CD14-positive monocyte (primary cell): ENCODE measurements at regions not wholly inside any gene's neighbourhood (a gene's known extent, or its start where the extent isn't known, plus 50 kb on each side); places are given as distances from the start of the nearest gene placed in this dataset.

Source experiments
- DNase-seq, 3 donors: peaks; one replicate each; pipeline ENCODE4 v3.0.0-alpha.2; 2011 to 2022
- H2AFZ ChIP-seq: 2 replicates; pipeline ENCODE4 v1.6.0; 2012; ENCODE audit warnings: mild to moderate bottlenecking, low read depth, low read length, inconsistent platforms; ENCODE audit not compliant: insufficient read depth, poor library complexity, severe bottlenecking
- H3K27ac ChIP-seq, 2 donors: 1 replicate in 1 of 2; 2 replicates in 1 of 2; pipeline ENCODE4 v1.5.1; 2012 to 2013; ENCODE audit warnings: low read length in 2 of 2, control low read depth in 1 of 2, inconsistent platforms in 1 of 2, low read depth in 1 of 2, mild to moderate bottlenecking in 1 of 2
- H3K27me3 ChIP-seq, 2 donors: one replicate each; pipeline versions ENCODE4 v1.6.0 to v1.6.1; 2011 to 2013; ENCODE audit warnings: low read length in 2 of 2; ENCODE audit not compliant: control insufficient read depth in 2 of 2, insufficient read depth in 2 of 2
- H3K36me3 ChIP-seq, 2 donors: replicated peaks in 1 of 2; 1 replicate in 1 of 2; 2 replicates in 1 of 2; pipeline versions ENCODE4 v1.5.1 to v1.6.1; 2012 to 2013; ENCODE audit warnings: low read length in 2 of 2, control low read depth in 1 of 2, inconsistent platforms in 1 of 2, mild to moderate bottlenecking in 1 of 2; ENCODE audit not compliant: insufficient read depth in 2 of 2, control insufficient read depth in 1 of 2
- H3K4me1 ChIP-seq, 2 donors: 1 replicate in 1 of 2; 2 replicates in 1 of 2; pipeline versions ENCODE4 v1.5.1 to v1.6.1; 2012 to 2013; ENCODE audit warnings: low read length in 2 of 2, control low read depth in 1 of 2, inconsistent platforms in 1 of 2, mild to moderate bottlenecking in 1 of 2, moderate library complexity in 1 of 2; ENCODE audit not compliant: insufficient read depth in 2 of 2, control insufficient read depth in 1 of 2
- H3K4me2 ChIP-seq: replicated peaks from 2 replicates; pipeline ENCODE3; 2012; ENCODE audit warnings: low read length, moderate library complexity, mild to moderate bottlenecking; ENCODE audit not compliant: poor library complexity, severe bottlenecking; ENCODE audit errors: extremely low read depth
- H3K4me3 ChIP-seq, 3 experiments: fragments of 200-600 bp in 1 of 3; sonication (generic) in 1 of 3; replicated peaks in 1 of 3; 1 replicate in 2 of 3; 2 replicates in 1 of 3; pipeline ENCODE4 v1.5.1; 2011 to 2013; ENCODE audit warnings: low read length in 3 of 3, mild to moderate bottlenecking in 3 of 3, control low read depth in 2 of 3, low read depth in 2 of 3, inconsistent platforms in 1 of 3, moderate library complexity in 1 of 3
- H3K79me2 ChIP-seq: 2 replicates; pipeline ENCODE4 v1.6.0; 2012; ENCODE audit warnings: mild to moderate bottlenecking, control low read depth, inconsistent platforms, low read length, moderate library complexity; ENCODE audit not compliant: insufficient read depth
- H3K9ac ChIP-seq: 2 replicates; pipeline ENCODE4 v1.6.0; 2017; ENCODE audit warnings: low read length, mild to moderate bottlenecking; ENCODE audit not compliant: insufficient read depth, poor library complexity, severe bottlenecking
- H3K9me3 ChIP-seq, 2 donors: replicated peaks in 1 of 2; 1 replicate in 1 of 2; 2 replicates in 1 of 2; pipeline versions ENCODE4 v1.5.1 to v1.6.1; 2012 to 2013; ENCODE audit warnings: low read length in 2 of 2, control low read depth in 1 of 2; ENCODE audit not compliant: control insufficient read depth in 1 of 2, insufficient read depth in 1 of 2
- H4K20me1 ChIP-seq: 2 replicates; pipeline ENCODE4 v1.6.0; 2012; ENCODE audit warnings: mild to moderate bottlenecking, low read length, control low read depth, moderate library complexity; ENCODE audit not compliant: insufficient read depth
- H3K27ac Mint-ChIP-seq, 7 donors: one replicate each; pipeline ENCODE4 v1.8.0; 2020; ENCODE audit warnings: mild to moderate bottlenecking in 7 of 7, mixed read lengths in 7 of 7, moderate library complexity in 6 of 7, inconsistent platforms in 2 of 7
- H3K27me3 Mint-ChIP-seq, 3 donors: one replicate each; pipeline ENCODE4 v1.8.0; 2021 to 2022; ENCODE audit warnings: low read depth in 3 of 3, mild to moderate bottlenecking in 3 of 3, mixed read lengths in 3 of 3, moderate library complexity in 3 of 3, inconsistent platforms in 1 of 3
- H3K36me3 Mint-ChIP-seq, 2 donors: one replicate each; pipeline ENCODE4 v1.8.0; 2020; ENCODE audit warnings: mixed read lengths in 2 of 2, inconsistent platforms in 1 of 2, mild to moderate bottlenecking in 1 of 2
- H3K4me1 Mint-ChIP-seq: one replicate; pipeline ENCODE4 v1.8.0; 2020; ENCODE audit warnings: mild to moderate bottlenecking, mixed read lengths
- H3K4me3 Mint-ChIP-seq, 2 donors: one replicate each; pipeline ENCODE4 v1.8.0; 2020; ENCODE audit warnings: mild to moderate bottlenecking in 2 of 2, mixed read lengths in 2 of 2, moderate library complexity in 1 of 2
- H3K9me3 Mint-ChIP-seq, 7 donors: one replicate each; pipeline ENCODE4 v1.8.0; 2020 to 2022; ENCODE audit warnings: mixed read lengths in 7 of 7, mild to moderate bottlenecking in 6 of 7, moderate library complexity in 6 of 7, inconsistent platforms in 2 of 7
- CTCF ChIP-seq: fragments of 200-600 bp; IDR thresholded peaks from one replicate; pipeline ENCODE4 v1.8.0; 2022; ENCODE audit warnings: antibody characterized with exemption, mild to moderate bottlenecking
- WGBS: methylation state at CpG from one replicate; pipeline ENCODE4 v1.1.5; 2013; ENCODE audit warnings: missing lambda C conversion rate; ENCODE audit not compliant: insufficient coverage; 5-methylcytosine and 5-hydroxymethylcytosine counted together
- intact Hi-C, 2 donors: fragments of 100-400 bp; cut with micrococcal nuclease; formaldehyde crosslinking; loops; one replicate each; pipeline versions ENCODE4 v1.15.0 to v1.15.1; 2023

GRCh38 chr19:23558541-23558940 lies 128.5 kb downstream of the ZNF675 start:
- Histone ChIP-seq H3K4me1 (no peaks in the 10 kb centered on the region), H3K36me3 (no peaks in the 10 kb centered on the region), H3K9me3 (peaks cover 55 to 92% of the 10 kb centered on the region in 2 donors), H3K27me3 (no peaks in the 10 kb centered on the region), H3K4me2 (no peak overlapping the region), H3K9ac (no peak overlapping the region), H2AFZ (no peak overlapping the region), H3K4me3 (no peak overlapping the region), H3K79me2 (no peaks in the 10 kb centered on the region), H4K20me1 (no peaks in the 10 kb centered on the region), H3K27ac (no peak overlapping the region)
- H3K27ac Mint-ChIP-seq, result no peak overlapping the region
- no peaks in the 10 kb centered on the region for H3K4me1 Mint-ChIP-seq
- DNase-seq, result no peak
- no peak overlapping the region for H3K4me3 Mint-ChIP-seq
- intact Hi-C loops, result no loop called here
- no peaks in the 10 kb centered on the region for H3K36me3 Mint-ChIP-seq
- peaks cover 0 to 4% (median 2%) of the 10 kb centered on the region in 3 donors for H3K27me3 Mint-ChIP-seq
- peaks cover 13 to 58% (median 43%) of the 10 kb centered on the region in 7 donors for H3K9me3 Mint-ChIP-seq
- no CpG with 5 or more reads among the region's 4 CpGs for WGBS
- TF ChIP-seq CTCF, result no peak

GRCh38 chr19:23557381-23557780 lies 129.6 kb downstream of the ZNF675 start:
- no peaks in the 10 kb centered on the region for H3K4me1 Mint-ChIP-seq

More at GRCh38 chr19:23557381-23557780, 129.6 kb downstream of the ZNF675 start:
- WGBS, result 96% methylated on average over 4 of the region's 5 CpGs
- H3K27ac ChIP-seq, result no peak overlapping the region
- H3K4me3 ChIP-seq, result no peak overlapping the region
- intact Hi-C loops, result no loop called here
- peaks cover 0 to 2% (median under 1%) of the 10 kb centered on the region in 3 donors for H3K27me3 Mint-ChIP-seq
- H3K4me2 ChIP-seq, result no peak overlapping the region
- no peak overlapping the region for H3K4me3 Mint-ChIP-seq
- H3K4me1 ChIP-seq, result no peaks in the 10 kb centered on the region
- H4K20me1 ChIP-seq, result no peaks in the 10 kb centered on the region
- no peak overlapping the region for H3K9ac ChIP-seq
- TF ChIP-seq CTCF, result no peak
- H3K36me3 Mint-ChIP-seq, result no peaks in the 10 kb centered on the region
- H3K9me3 Mint-ChIP-seq, result peaks cover 13 to 52% (median 36%) of the 10 kb centered on the region in 7 donors
- no peak overlapping the region for H3K27ac Mint-ChIP-seq
- DNase-seq, result no peak
- no peaks in the 10 kb centered on the region for H3K79me2 ChIP-seq
- H3K27me3 ChIP-seq, result no peaks in the 10 kb centered on the region
- no peaks in the 10 kb centered on the region for H3K36me3 ChIP-seq
- H2AFZ ChIP-seq, result no peak overlapping the region
- H3K9me3 ChIP-seq, result peaks cover 59 to 92% of the 10 kb centered on the region in 2 donors
